ENCODE measurements at regions not wholly inside any gene's neighbourhood (a gene's known extent, or its start where the extent isn't known, plus 50 kb on each side); places are given as distances from the start of the nearest gene placed in this dataset.
"Not testable (repeated sequence)": the region's sequence is repeated elsewhere in the genome, so short reads cannot be mapped to it uniquely, and the experiment has no call there.

DNA sequence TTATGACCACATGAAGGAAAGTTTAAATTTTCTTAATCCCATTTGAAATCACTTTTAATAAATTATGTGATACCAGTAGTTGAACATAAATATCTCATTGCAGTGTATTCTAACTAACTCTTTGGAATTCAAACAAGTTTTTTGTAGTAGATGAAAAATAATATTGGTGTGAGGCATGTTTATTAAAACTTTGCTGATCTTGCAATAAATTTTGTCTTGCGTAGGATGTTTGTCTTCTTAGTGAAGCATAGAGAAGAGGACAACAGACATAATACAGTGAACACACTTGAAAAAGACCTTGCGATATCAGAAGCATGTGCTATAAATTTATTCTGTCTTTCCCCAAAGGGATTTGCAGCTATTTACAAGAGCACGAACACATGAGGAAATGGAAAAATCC is 140.7 kb downstream of the HTR1B start:
- DNase-seq: no peak

DNA sequence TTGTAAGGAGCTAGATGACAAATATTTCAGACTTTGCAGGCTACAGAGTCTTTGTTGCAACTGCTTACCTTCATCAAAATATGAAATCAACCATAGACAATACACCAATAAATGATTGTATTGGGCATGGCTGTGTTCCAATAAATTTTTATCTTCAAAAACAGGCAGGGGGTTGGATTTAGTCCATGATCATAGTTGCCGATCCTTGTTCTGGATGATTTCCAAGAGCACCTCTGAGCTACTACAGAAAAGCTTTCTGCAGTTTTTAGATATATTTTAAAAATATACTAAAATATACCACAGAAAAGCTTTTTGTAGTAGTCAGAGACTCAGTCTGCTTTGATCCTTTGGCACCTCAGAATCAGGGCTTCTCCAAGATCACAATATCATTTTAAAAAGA is 145.0 kb downstream of the HTR1B start:
- no peak for DNase-seq

DNA sequence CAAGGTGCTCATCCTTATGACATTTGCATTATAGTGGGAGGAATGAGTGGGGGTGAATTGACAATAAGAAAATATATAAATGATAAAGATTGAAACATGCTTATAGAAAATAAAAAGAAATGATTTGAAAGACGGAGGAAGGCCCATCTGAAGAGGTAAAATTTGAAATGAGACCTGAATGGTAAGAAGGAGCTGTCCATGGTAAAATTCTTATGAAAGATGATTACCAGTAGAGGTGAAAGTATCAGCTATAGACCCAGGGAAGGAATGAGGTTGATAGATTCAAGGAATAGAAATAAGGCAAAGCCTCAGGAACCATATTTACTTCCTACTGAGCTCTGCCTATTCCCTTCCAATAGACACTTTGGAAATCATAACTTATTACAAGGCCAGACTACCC is 149.7 kb downstream of the HTR1B start:
- DNase-seq: no peak

DNA sequence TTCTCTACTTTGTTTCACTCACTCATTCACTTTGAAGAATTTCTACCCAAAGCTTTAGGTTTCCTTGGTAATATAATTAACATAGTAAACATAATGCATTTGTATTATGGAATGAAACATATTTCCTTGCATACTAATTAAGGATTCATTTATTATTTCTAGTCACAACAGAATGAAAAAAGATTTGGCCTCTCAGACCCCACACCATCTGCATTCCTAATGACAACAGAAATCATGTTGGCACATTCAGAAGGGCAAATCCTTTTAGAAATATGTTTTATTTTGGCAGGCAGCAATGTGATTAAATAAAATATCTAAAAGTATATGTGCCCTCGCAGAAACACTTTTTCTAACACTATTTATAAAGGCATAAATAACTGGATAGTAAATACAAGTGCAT is 163.4 kb downstream of the HTR1B start:
- DNase-seq: no peak

DNA sequence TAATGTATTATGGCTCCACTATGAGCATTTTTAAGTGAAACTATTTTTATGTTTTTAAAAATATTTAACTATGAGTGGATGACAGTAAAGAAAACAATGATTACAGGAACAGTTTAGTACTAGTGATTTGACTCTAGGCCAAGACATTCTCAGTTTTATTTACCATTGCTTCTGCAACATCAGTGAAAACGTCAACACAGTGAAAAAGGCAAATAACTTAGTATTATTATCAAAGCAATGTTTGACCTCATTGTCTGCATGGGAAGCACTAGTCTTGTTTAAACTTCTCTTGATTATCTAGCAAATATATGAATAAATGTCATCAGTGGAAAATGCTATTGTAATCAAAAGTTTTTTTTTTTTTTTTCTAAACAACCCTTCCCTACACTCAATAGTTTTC is 165.0 kb downstream of the HTR1B start:
- DNase-seq: no peak

DNA sequence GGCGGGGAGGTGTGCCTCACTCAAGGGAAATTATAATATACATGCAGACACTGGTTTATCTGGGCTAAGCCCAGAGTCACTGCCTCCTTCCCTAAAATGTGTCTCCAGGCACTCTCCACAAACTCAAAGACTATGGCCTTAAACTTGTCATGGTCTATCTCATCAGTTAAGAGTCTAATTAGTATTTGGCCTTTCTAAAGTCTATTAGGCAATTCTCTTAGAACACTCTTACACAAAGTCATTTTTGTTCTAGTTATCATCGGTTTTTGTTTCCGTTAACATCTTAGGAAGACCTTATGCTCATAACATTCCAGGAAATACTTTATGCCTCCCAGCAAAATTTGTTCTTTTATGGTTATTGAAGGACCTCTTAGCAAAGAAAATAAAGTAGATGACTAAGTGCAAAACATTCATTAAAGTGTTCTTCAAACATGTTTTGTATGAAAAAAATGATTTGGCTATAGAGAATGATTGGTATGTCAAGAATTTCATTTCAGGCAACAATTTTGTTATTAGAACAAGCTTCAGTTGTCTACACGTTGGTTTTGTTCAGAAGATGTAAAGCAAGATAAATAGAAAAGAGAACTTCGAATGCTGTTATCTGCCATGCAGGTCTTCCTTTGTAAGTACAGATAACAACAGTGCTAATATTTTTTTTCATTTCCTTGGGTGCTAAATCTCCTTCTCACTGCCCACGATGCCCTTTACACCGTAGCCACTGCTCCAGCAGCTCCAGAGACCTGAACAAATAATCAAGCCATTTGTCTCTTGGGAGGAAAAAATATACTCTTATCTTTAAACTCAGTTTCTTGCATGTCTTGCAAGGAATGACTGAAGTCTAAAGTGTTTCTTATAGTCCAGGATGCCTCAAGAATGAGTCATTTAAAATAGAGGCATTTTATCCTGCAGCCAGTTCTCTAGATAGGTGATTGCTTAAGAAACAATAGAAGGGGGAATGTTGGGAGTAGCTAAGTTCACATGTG is 170.4 kb downstream of the HTR1B start:
- no peak for DNase-seq

DNA sequence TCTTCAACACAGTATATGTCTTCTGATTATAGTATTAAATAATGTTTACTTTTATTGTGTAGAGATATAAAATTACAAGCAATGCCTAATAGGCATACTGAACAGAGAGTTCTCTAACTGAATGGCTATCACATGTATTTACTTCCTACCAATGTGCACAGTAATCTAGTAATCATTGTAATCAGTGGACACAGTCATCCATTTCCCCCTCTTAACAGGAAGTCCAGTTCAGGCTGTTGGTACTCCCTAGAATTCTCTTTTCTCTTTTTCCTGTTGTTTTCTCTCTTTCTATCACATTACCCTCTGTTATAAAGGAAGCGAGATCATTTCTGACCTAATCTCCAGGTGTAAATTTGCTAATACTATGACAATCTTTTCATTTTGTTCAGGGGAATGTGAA is 172.5 kb downstream of the HTR1B start:
- no peak for DNase-seq

DNA sequence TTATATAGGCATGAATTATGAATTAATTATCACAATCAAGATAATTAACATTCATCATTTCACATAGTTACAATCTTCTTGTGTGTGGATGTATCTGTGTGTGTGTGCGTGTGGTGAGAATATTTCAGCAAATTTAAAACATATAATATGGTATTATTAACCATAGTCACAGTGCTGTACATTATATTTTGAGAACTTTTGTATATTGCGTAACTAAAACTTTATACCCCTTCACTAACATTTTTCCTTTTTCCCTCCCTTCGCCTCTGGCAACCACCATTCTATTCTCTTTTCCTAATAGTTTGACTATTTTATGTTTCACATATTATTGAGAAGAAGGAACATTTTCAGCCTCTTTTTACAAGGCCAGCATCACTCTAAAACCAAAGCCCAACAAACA is 176.8 kb downstream of the HTR1B start:
- no peak for DNase-seq

DNA sequence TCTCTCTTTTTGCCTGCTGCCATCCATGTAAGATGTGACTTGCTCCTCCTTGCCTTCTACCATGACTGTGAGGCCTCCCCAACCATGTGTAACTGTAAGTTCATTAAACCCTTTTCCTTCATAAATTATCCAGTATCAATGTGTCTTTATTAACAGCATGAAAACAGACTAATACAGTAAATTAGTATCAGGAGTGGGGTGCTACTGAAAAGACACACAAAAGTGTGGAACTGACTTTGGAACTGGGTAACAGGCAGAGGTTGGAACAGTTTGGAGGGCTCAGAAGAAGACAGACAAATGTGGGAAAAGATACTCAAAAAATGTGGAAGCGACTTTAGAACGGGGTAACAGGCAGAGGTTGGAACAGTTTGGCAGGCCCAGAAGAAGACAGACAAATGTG is 189.4 kb downstream of the HTR1B start:
- DNase-seq: no peak

DNA sequence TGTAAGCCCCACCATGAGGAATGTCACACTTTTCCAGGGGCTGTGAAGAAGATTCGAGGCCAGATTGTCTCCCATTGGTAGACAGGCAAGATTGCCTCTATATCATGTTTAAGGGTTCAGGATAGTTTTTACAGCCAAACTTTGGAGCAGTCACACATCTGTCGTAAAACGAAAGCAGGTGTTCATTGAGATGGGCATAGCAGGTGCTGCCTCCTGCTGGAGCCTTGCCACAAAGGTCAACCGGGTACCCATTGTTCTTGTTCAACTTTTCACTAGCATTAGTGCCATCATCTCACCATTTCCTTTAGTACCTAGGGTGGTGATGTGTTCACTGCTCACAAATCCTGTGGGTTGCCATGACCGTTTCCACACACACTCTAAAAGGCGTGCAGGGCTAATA is 198.3 kb downstream of the HTR1B start:
- no peak for DNase-seq

DNA sequence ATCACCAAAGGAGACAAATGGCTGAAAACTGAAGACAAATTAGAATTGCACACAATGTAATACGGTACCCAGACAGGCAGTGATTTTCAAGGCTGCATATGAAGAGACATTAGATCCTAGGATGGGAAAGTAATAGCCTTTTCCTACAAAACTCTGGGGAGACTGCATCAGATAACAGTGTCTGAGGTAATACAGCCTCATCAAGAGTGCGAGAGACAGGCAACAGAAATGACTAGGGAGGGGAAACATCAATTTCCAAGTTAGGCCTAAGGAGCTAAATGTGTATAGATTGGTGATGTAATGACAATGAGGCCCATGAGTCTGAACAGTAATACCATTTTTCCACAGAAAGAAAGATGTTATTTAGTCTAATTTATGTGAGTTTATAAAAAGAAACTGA is 200.3 kb downstream of the HTR1B start:
- DNase-seq: no peak

DNA sequence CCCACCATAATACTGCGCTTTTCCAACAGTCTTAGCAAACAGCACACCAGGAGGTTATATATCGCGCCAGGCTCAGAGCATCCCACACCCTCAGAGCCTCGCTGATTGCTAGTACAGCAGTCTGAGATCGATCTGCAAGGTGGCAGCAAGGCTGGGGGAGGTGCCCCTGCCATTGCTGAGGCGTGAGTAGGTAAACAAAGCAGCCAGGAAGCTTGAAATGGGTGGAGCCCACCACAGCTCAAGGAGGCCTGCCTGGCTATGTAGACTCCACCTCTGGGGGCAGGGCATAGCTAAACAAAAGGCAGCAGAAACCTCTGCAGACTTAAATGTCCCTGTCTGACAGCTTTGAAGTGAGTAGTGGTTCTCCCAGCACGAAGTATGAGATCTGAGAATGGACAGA is 211.5 kb downstream of the HTR1B start:
- DNase-seq: not testable (repeated sequence)

DNA sequence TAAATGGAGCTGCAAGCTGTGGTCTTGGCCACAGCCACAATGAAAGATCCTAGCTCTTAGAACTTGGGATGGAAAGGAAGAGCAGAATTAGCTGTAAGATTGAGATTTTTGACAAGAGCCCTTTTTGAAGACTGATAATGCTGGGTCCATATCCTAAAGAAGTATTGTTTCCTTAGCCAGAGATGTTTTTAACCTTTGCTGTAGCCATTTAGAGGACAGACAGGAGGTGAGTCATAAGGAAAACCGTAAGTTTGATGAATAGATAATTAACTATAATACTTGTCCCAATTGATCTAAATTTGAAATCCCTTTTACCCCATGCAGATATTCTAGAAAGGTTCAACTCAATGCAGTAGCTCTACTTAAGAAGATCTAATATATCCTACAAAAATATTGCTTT is 213.7 kb downstream of the HTR1B start:
- no peak for DNase-seq

DNA sequence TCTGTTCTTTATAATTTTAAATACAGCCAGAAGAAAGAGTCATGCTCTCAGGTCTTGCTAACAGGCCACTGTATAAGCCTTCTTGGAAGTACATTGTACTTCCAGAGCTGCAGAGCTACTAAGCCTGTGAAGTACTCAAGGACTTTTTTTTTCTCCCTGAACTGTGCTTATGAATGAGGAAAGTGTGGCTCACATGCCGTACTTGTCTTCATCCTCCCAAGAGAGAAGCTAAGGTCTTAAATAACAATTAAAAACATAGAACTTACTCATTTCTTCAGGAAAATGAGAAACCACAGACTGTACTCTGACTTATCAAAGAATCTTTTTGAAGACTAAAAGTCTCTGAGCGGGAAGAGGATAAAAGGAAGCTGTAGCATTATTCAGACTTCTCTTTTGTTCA is 218.3 kb downstream of the HTR1B start:
- DNase-seq: no peak

DNA sequence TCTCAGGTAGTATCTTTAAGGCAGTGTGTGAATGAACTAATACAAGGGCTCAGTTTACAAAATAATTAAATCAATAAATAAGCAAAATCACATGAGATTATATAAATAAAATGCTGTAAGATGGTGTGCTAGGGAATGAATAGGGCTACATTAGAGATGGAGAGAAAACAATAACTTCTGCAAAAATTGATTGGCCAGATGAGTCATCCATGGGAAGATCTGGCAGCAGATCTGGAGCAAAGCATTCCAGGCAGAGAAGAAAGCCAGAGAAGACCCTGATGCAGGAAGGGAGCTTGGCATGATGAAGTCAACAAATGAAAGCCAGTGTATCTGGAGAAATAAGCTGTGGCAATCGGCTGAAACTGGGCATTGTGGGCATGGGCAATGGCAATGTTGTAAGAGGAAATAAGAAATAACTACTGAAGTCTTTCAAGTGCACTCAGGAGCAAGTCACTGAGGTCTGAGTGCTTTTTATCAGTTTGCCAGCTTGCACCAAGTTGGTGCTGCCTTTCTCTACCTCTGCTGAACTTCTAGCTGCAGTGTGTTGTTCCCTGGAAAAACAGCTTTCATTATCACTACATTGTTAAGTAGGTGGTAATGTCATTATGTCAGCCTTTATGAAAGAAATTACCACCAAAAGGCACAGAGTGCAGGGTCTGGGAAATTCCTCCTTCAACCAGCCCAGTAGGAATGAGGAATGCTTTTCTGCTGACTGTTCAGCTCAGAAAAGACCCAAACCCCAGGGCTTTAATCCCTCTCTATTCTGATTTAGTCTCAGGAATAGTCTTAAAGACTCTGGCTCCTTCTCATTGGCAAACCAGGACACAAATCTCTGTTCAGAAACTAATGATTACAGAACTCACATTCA is 231.6 kb downstream of the HTR1B start:
- DNase-seq: no peak

DNA sequence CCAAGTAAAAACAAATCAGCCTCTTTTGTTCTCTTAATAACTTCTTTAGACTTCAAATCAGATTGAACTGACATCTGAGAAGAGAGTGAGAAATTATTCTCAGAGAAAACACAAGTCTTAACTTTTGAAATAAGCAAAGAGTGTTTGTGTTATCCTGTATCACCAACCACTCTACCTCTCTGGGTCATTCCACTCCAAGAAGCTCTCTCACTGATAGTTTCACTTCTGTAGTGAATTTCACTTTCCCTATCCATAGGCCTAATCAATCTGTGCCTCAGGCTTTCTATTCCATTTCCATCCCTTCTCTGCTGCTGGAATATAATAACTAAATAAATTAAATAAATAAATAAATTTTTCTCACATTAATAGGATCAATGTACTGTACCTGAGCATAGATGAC is 235.0 kb downstream of the HTR1B start:
- DNase-seq: no peak

DNA sequence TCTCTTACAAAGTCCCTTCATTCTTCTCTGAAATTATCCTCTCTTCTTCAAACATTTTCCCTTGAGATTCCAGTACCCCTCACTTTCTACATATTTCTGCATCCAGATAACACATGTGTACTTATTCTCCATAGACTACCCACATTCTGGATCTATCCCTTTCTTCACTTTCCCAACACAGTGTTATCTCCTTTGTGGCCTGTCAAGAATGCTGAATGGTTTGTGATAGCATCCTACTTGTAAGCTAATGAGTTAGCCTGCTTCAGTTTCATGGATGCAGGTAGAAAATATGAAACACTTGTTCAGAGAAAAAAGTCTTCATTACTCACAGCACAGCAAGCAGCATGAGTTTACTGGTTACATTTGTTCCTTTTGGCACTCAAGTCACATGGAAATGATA is 245.4 kb downstream of the HTR1B start:
- no peak for DNase-seq

DNA sequence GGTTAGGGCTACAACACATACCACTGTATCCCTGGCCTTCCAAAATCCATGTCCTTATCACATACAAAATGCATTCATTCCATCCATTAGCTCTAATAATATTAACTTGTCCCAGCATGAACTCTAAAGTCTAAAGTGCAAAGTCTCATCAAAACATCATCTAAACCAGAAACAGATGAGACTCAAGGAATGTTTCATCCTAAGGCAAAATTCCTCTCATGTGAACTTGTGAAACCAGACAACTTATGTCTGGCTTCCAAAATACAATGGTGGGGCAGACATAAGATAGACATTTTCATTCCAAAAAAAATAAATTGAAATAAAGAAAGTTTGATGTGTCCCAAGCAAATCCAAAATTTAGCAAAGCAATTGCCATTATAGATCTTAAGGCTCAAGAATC is 257.4 kb downstream of the HTR1B start:
- no peak for DNase-seq

DNA sequence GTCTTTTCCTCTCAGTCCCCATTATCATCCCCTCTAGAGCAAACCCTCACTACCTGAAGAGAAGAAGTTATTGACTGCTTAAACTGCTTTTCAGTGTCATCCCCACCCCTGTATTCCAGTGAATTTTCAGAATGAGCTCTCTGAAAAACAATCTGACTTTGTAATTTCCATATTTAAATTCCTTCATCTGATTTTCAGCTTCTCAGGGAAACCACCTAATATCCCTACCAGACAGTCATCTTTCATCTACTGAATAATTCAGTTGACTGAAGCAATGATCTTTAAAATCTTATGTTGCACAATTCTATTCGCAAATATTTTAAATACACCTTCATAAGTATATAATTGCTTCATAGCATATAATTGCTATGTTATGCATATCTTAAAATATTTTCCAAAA is 258.7 kb downstream of the HTR1B start:
- DNase-seq: no peak

DNA sequence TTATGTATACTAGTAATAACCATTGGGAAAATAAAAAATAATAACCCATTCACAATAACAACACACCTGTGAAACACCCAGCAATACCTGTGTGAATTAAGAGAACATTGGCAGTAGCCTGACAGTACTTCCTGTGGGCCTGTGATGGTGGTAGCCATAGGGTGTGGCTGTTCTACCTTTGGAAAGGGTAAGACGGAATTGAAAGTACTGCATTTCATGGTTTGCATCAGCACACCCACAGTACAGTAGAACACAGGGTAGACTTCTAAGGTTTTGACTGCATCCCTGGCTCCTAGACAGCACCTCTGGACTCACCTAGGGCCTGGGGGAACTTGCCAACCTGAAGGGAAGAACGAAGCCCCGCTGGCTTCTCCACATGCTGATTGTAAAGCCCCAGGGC is 279.8 kb downstream of the HTR1B start:
- no peak for DNase-seq

DNA sequence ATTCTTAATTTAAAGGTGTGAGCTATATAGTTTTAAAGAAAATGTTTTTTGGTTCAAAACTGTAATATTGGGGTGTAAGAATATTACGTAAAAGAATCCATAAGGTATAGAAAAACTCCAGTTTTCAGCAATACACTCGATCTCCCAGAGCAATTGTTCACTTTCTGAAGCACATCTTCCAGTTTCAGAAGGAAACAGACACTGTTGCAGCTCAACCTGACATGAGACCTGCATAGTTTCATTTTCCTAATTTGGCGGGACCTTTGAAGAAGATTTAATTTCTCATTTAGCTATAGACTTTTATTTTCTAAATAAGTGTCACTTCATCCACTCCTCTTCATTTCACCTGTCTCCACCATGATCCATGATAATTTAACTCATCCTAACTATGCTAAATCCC is 281.5 kb downstream of the HTR1B start:
- DNase-seq: no peak

DNA sequence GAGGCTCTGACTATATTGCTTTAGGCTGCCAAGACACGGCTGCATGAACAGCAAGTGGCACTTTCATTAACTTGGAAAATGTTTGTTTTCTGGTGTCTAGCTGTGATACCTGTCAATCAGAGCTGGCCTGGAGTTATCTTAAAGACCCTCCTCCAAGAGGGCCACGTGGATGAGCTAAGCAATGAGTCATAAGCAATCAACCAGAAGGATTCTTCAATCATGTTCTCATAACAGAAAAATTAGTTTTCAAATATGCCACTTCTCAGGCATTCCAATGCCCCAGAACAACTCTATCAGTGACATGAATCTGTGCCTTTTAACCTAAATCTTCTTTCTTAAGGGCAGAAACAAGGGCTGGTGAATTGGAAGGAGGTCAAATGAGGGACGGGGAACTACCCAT is 283.0 kb downstream of the HTR1B start:
- DNase-seq: no peak

DNA sequence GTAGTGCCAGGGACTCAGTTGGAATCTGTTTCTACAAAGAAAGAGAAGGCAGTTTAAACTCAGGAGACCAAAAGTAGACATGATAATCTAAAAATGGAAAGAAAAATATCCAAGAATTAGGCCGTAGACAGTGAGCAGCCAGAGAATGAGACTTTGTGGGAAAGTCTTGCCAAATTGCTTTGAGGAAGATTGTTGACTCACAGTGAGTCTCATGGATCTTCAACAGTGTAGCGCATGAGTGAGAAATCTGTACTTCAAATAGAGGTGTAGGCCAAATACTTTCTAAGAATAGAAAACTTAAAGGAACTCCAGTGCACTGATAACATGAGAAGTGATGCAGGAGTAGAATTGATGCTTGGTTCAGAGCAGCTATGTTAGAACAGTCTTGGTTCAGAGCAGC is 284.5 kb downstream of the HTR1B start:
- no peak for DNase-seq

DNA sequence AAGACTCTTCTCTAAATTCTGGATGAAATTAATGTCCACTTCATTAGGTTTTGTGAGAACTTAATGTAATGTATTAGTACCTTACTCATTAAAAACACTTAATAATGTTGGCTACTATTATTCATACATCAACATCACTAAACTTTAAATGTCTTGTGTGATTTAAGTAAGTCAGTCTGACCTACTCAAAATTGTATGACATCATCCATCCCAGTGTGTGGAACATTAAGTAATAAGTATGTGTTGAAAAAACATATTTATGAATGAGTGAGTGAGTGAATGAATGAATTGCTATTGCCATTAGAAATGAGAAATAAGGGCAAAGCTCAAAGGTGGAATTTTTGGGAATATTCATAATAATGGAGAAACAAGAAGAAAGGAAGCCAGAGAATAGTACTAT is 285.8 kb downstream of the HTR1B start:
- DNase-seq: no peak

Data from NCI-H1417 treated with DMSO at 0.1 percent for 48 hours (cell line).